Cardiac fibroblast (primary cell): ENCODE measurements at regions not wholly inside any gene's neighbourhood (a gene's known extent, or its start where the extent isn't known, plus 50 kb on each side); places are given as distances from the start of the nearest gene placed in this dataset.

Experiments used
- DNase-seq, 2 donors: peaks; one replicate each; pipeline versions ENCODE4 v3.0.0 to v3.0.0-alpha.2; 2010; ENCODE audit warnings: low read depth in 2 of 2
- H3K4me3 ChIP-seq, 2 donors: replicated peaks in 1 of 2; 1 replicate in 1 of 2; 2 replicates in 1 of 2; pipeline ENCODE4 v1.5.1; 2011; ENCODE audit warnings: low read depth in 2 of 2, low read length in 2 of 2, mild to moderate bottlenecking in 2 of 2, moderate library complexity in 1 of 2
- CTCF ChIP-seq: IDR thresholded peaks from one replicate; pipeline ENCODE4 v1.5.1; 2011; ENCODE audit warnings: low read depth, mild to moderate bottlenecking, low read length, inconsistent platforms

- TF ChIP-seq CTCF: no peak
- no peak overlapping the region for H3K4me3 ChIP-seq
- peak in 1 of 2 donors; percentile 26 for DNase-seq
These were observed 74.9 kb upstream of the ARL4C start for GRCh38 chr2:234571620-234572407.

GRCh38 chr2:234570476-234570875 lies 73.6 kb upstream of the ARL4C start:
- no peak overlapping the region for H3K4me3 ChIP-seq
- no peak for TF ChIP-seq CTCF
- DNase-seq: no peak

GRCh38 chr2:234569776-234570430 lies 73.0 kb upstream of the ARL4C start:
- no peak for TF ChIP-seq CTCF
- no peak for DNase-seq
- no peak overlapping the region for H3K4me3 ChIP-seq

- DNase-seq: no peak
- H3K4me3 ChIP-seq: no peak overlapping the region
- no peak for TF ChIP-seq CTCF
These were observed 69.7 kb upstream of the ARL4C start for GRCh38 chr2:234566622-234567021.

GRCh38 chr2:234565842-234566619 lies 69.2 kb upstream of the ARL4C start:
- no peak for TF ChIP-seq CTCF
- no peak for DNase-seq
- no peak overlapping the region for H3K4me3 ChIP-seq

- no peak overlapping the region for H3K4me3 ChIP-seq
- TF ChIP-seq CTCF: no peak
- DNase-seq: no peak
These were observed 68.3 kb upstream of the ARL4C start for GRCh38 chr2:234565201-234565600.
